Stomach (tissue), 4 donors: ENCODE measurements at regions not wholly inside any gene's neighbourhood (a gene's known extent, or its start where the extent isn't known, plus 50 kb on each side); places are given as distances from the start of the nearest gene placed in this dataset.
A peak's percentile ranks its signal among the peaks of the same experiment; 100 is the strongest.

Experiments used
- CTCF ChIP-seq, 7 experiments: fragments of 450-650 bp in 4 of 7; fragments of 200-600 bp in 3 of 7; sonication (generic) in 3 of 7; IDR thresholded peaks; one replicate each; pipeline ENCODE4 v1.5.1; 2016 to 2019; ENCODE audit warnings: antibody characterized with exemption in 7 of 7, control low read depth in 2 of 7, mild to moderate bottlenecking in 1 of 7
- EP300 ChIP-seq: sonication (generic); formaldehyde crosslinking; IDR thresholded peaks from one replicate; pipeline ENCODE4 v1.6.1; 2017; ENCODE audit warnings: antibody characterized with exemption
- POLR2A ChIP-seq, 4 donors: fragments of 450-650 bp; IDR thresholded peaks; one replicate each; pipeline ENCODE4 v1.6.1; 2016; ENCODE audit warnings: antibody characterized with exemption in 4 of 4, control low read depth in 2 of 4, mild to moderate bottlenecking in 1 of 4, moderate library complexity in 1 of 4
- POLR2AphosphoS5 ChIP-seq, 3 donors: sonication (generic); formaldehyde crosslinking; IDR thresholded peaks; one replicate each; pipeline ENCODE4 v1.6.1; 2016; ENCODE audit warnings: antibody characterized with exemption in 3 of 3

- TF ChIP-seq EP300 = no peak
- peak in 5 of 7 experiments; percentile 74 to 83 (median 81) for TF ChIP-seq CTCF (IDR thresholded peaks at IDR 0.05)
- TF ChIP-seq POLR2AphosphoS5 (IDR thresholded peaks at IDR 0.05) = peak in 1 of 3 donors; percentile 20
- no peak for TF ChIP-seq POLR2A (IDR thresholded peaks at IDR 0.05)
Observed at GRCh38 chr5:96601715-96602244, 60.4 kb upstream of the CAST start.
